NB4 (cell line): ENCODE measurements at regions not wholly inside any gene's neighbourhood (a gene's known extent, or its start where the extent isn't known, plus 50 kb on each side); places are given as distances from the start of the nearest gene placed in this dataset.

Source experiments
- TF ChIP-seq, protein P1 (sequence below): IDR thresholded peaks from one replicate; pipeline ENCODE4 v1.5.1; 2012; ENCODE audit warnings: low read depth, low read length
- TF ChIP-seq, protein P2 (sequence below): IDR thresholded peaks from 2 replicates; pipeline ENCODE4 v1.6.1; 2011; ENCODE audit warnings: low read depth, low read length

DNA sequence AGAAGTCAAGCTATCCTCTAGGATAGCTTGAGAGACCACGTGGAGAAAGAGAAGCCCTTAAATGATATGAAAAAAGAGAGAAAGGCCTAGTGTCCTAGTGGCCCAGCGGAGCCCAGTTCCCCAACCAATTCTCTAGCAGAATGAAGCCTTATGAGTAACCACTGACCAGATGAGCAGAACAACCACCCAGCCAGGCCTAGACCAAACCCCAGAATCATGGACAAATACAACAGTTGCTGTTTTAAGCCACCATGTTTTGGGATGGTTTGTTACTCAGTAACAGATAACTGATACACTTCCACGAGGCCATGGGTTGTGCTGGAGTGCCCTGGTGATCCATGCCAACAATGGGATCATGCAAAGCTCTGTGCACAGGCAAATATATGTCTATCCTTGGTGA lies 377.1 kb downstream of the SOX9 start:
- TF ChIP-seq, protein P1, sequence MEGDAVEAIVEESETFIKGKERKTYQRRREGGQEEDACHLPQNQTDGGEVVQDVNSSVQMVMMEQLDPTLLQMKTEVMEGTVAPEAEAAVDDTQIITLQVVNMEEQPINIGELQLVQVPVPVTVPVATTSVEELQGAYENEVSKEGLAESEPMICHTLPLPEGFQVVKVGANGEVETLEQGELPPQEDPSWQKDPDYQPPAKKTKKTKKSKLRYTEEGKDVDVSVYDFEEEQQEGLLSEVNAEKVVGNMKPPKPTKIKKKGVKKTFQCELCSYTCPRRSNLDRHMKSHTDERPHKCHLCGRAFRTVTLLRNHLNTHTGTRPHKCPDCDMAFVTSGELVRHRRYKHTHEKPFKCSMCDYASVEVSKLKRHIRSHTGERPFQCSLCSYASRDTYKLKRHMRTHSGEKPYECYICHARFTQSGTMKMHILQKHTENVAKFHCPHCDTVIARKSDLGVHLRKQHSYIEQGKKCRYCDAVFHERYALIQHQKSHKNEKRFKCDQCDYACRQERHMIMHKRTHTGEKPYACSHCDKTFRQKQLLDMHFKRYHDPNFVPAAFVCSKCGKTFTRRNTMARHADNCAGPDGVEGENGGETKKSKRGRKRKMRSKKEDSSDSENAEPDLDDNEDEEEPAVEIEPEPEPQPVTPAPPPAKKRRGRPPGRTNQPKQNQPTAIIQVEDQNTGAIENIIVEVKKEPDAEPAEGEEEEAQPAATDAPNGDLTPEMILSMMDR: no peak
- TF ChIP-seq, protein P2, sequence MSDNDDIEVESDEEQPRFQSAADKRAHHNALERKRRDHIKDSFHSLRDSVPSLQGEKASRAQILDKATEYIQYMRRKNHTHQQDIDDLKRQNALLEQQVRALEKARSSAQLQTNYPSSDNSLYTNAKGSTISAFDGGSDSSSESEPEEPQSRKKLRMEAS: no peak
